A549 (cell line): ENCODE measurements at regions not wholly inside any gene's neighbourhood (a gene's known extent, or its start where the extent isn't known, plus 50 kb on each side); places are given as distances from the start of the nearest gene placed in this dataset.

ENCODE experiments used
- ATAC-seq, 2 experiments: fragments of 200-7000 bp in 1 of 2; fragments of >200 bp in 1 of 2; cut with Nextera tagmentation in 1 of 2; cut with Tn5 transposase in 1 of 2; 3 replicates each; pipeline versions ENCODE4 v1.8.0 to v1.9.1; 2018 to 2020; ENCODE audit warnings: mild to moderate bottlenecking in 1 of 2, moderate library complexity in 1 of 2
- CTCF ChIA-PET: fragments of 300-600 bp; sonication (Branson Sonifier 250); formaldehyde crosslinking; extraction: SDS; loops from one replicate; lab custom pipeline; 2021; ENCODE audit warnings: antibody characterized with exemption, inconsistent platforms; lab: Yijun Ruan, JAX
- POLR2A ChIA-PET: fragments of 350-600 bp; formaldehyde crosslinking; extraction: SDS; loops from one replicate; lab custom pipeline; 2021; ENCODE audit warnings: antibody characterized with exemption, inconsistent platforms; lab: Yijun Ruan, JAX
- DNase-seq, 2 experiments: peaks; one replicate each; pipeline versions ENCODE4 v3.0.0 to v3.0.0-alpha.2; 2011 to 2016; ENCODE audit warnings: low read depth in 1 of 2, low spot score in 1 of 2
- FAIRE-seq: peaks from 2 replicates; lab custom pipeline; 2011; peaks lifted over from hg19 to GRCh38; lab: Jason Lieb, UNC
- H3K27ac ChIP-seq, 2 experiments: fragments of >200 bp; sonication (Bioruptor Twin); formaldehyde crosslinking; 3 replicates each; pipeline ENCODE4 v1.5.1; 2016 to 2017
- H3K4me1 ChIP-seq: fragments of >200 bp; sonication (Bioruptor Twin); formaldehyde crosslinking; 3 replicates; pipeline ENCODE4 v1.6.1; 2016
- H3K4me2 ChIP-seq: fragments of >200 bp; sonication (Bioruptor Twin); formaldehyde crosslinking; 3 replicates; pipeline ENCODE4 v1.6.1; 2016
- H3K4me3 ChIP-seq: fragments of >200 bp; sonication (Bioruptor Twin); formaldehyde crosslinking; 3 replicates; pipeline ENCODE4 v1.5.1; 2016
- H3K9me3 ChIP-seq: fragments of >200 bp; sonication (Bioruptor Twin); formaldehyde crosslinking; 3 replicates; pipeline ENCODE4 v1.6.1; 2016
- BCL3 ChIP-seq: fragments of >200 bp; sonication (Bioruptor Twin); formaldehyde crosslinking; IDR thresholded peaks from 3 replicates; pipeline ENCODE4 v1.6.1; 2016
- CBX2 ChIP-seq: fragments of 200-600 bp; sonication (generic); IDR thresholded peaks from 2 replicates; pipeline ENCODE4 v1.6.1; 2016; ENCODE audit warnings: low read depth, mild to moderate bottlenecking, borderline replicate concordance
- CHD4 ChIP-seq: fragments of 200-600 bp; sonication (generic); IDR thresholded peaks from 2 replicates; pipeline ENCODE4 v1.6.1; 2016; ENCODE audit warnings: antibody characterized with exemption, mild to moderate bottlenecking, borderline replicate concordance
- EHMT2 ChIP-seq: fragments of 200-600 bp; sonication (generic); IDR thresholded peaks from 2 replicates; pipeline ENCODE4 v1.6.1; 2016; ENCODE audit warnings: antibody characterized with exemption, low read depth, mild to moderate bottlenecking, moderate library complexity
- EP300 ChIP-seq, 2 experiments: fragments of >200 bp; sonication (Bioruptor Twin); formaldehyde crosslinking; IDR thresholded peaks; 2 replicates in 1 of 2; 3 replicates in 1 of 2; pipeline ENCODE4 v1.6.1; 2016 to 2017
- ESRRA ChIP-seq: fragments of 150-350 bp; IDR thresholded peaks from 2 replicates; pipeline ENCODE4 v1.6.1; 2014; ENCODE audit warnings: mild to moderate bottlenecking, low read length, borderline replicate concordance
- FOSL2 ChIP-seq, 2 experiments: fragments of 450-650 bp in 1 of 2; fragments of >200 bp in 1 of 2; sonication (Bioruptor Twin) in 1 of 2; formaldehyde crosslinking; IDR thresholded peaks; 2 replicates each; pipeline versions ENCODE4 v1.5.0 to v1.6.1; 2016 to 2020; ENCODE audit warnings: mild to moderate bottlenecking in 1 of 2, moderate library complexity in 1 of 2
- GATA3 ChIP-seq: IDR thresholded peaks from 2 replicates; pipeline ENCODE4 v1.6.1; 2012; ENCODE audit warnings: borderline replicate concordance
- HDAC2 ChIP-seq: fragments of 200-600 bp; sonication (generic); IDR thresholded peaks from 2 replicates; pipeline ENCODE4 v1.6.1; 2016
- HEYL ChIP-seq: fragments of 250-450 bp; sonication (Bioruptor Pico); IDR thresholded peaks from 2 replicates; pipeline ENCODE4 v1.8.0; 2021; ENCODE audit warnings: mild to moderate bottlenecking, moderate library complexity
- HMGXB4 ChIP-seq: fragments of 250-450 bp; sonication (Bioruptor Pico); IDR thresholded peaks from 2 replicates; pipeline ENCODE4 v1.5.0; 2021; ENCODE audit warnings: mild to moderate bottlenecking, moderate library complexity, borderline replicate concordance
- HOXA7 ChIP-seq: fragments of 250-450 bp; sonication (Bioruptor Pico); IDR thresholded peaks from 2 replicates; pipeline ENCODE4 v1.5.0; 2020; ENCODE audit warnings: mild to moderate bottlenecking, moderate library complexity
- HOXB13 ChIP-seq: fragments of 250-450 bp; sonication (Bioruptor Pico); IDR thresholded peaks from 2 replicates; pipeline ENCODE4 v1.5.0; 2020; ENCODE audit warnings: low read depth, mild to moderate bottlenecking, moderate library complexity
- JUN ChIP-seq, 2 experiments: fragments of >200 bp; sonication (Bioruptor Twin); formaldehyde crosslinking; IDR thresholded peaks; 2 replicates in 1 of 2; 3 replicates in 1 of 2; pipeline ENCODE4 v1.6.1; 2016 to 2017
- JUNB ChIP-seq: fragments of >200 bp; sonication (Bioruptor Twin); formaldehyde crosslinking; IDR thresholded peaks from 2 replicates; pipeline ENCODE4 v1.6.1; 2016
- KDM5A ChIP-seq: fragments of 200-600 bp; sonication (generic); IDR thresholded peaks from 2 replicates; pipeline ENCODE4 v1.6.1; 2016; ENCODE audit warnings: antibody characterized with exemption, mild to moderate bottlenecking
- MAFK ChIP-seq: fragments of 450-650 bp; IDR thresholded peaks from 2 replicates; pipeline ENCODE4 v1.6.1; 2014; ENCODE audit not compliant: partially characterized antibody
- MAX ChIP-seq: IDR thresholded peaks from 2 replicates; pipeline ENCODE4 v1.6.1; 2012
- MAZ ChIP-seq: fragments of 150-350 bp; IDR thresholded peaks from 2 replicates; pipeline ENCODE4 v1.6.1; 2014; ENCODE audit warnings: antibody characterized with exemption, low read depth, low read length, borderline replicate concordance
- NFE2L2 ChIP-seq: fragments of 150-350 bp; conservative IDR thresholded peaks from 2 replicates; pipeline ENCODE4 v1.6.1; 2014; ENCODE audit warnings: low read length
- NR3C1 ChIP-seq: fragments of >200 bp; sonication (Bioruptor Twin); formaldehyde crosslinking; IDR thresholded peaks from 3 replicates; pipeline ENCODE4 v1.6.1; 2017
- PBX3 ChIP-seq: IDR thresholded peaks from 2 replicates; pipeline ENCODE4 v1.6.1; 2012
- PHF8 ChIP-seq: fragments of 200-600 bp; sonication (generic); IDR thresholded peaks from 2 replicates; pipeline ENCODE4 v1.6.1; 2016; ENCODE audit warnings: low read depth, mild to moderate bottlenecking, antibody characterized with exemption, moderate library complexity, borderline replicate concordance
- POLR2A ChIP-seq: IDR thresholded peaks from 2 replicates; pipeline ENCODE4 v1.6.1; 2012; ENCODE audit warnings: mild to moderate bottlenecking, low read length
- POLR2AphosphoS2 ChIP-seq: conservative IDR thresholded peaks from 2 replicates; pipeline ENCODE4 v1.6.1; 2012; ENCODE audit warnings: low read length, improper control_type of control experiment, inconsistent platforms
- RARB ChIP-seq: fragments of 250-450 bp; sonication (Bioruptor Pico); IDR thresholded peaks from 2 replicates; pipeline ENCODE4 v1.8.0; 2021; ENCODE audit warnings: mild to moderate bottlenecking, moderate library complexity
- RCOR1 ChIP-seq: fragments of 150-350 bp; IDR thresholded peaks from 2 replicates; pipeline ENCODE4 v1.6.1; 2014; ENCODE audit warnings: antibody characterized with exemption, low read length, low read depth
- RFX5 ChIP-seq: fragments of 450-650 bp; IDR thresholded peaks from 2 replicates; pipeline ENCODE4 v1.7.1; 2014; ENCODE audit warnings: antibody characterized with exemption, mild to moderate bottlenecking, moderate library complexity
- SREBF2 ChIP-seq: fragments of 450-650 bp; IDR thresholded peaks from 2 replicates; pipeline ENCODE4 v1.6.1; 2014; ENCODE audit warnings: mild to moderate bottlenecking, moderate library complexity
- TFCP2L1 ChIP-seq: fragments of 250-450 bp; sonication (Bioruptor Pico); IDR thresholded peaks from 2 replicates; pipeline ENCODE4 v1.5.0; 2021; ENCODE audit warnings: mild to moderate bottlenecking
- USF2 ChIP-seq: fragments of 450-650 bp; IDR thresholded peaks from 2 replicates; pipeline ENCODE4 v1.6.1; 2014; ENCODE audit warnings: antibody characterized with exemption
- WGBS: methylation state at CpG from one replicate; pipeline ENCODE4 v1.1.6; 2017; ENCODE audit errors: missing lambda C conversion rate; 5-methylcytosine and 5-hydroxymethylcytosine counted together

GRCh38 chr10:30765022-30765615, 135.6 kb upstream of the LYZL2 start:
- DNase-seq = no peak
- Histone ChIP-seq H3K4me2 (no peak overlapping the region), H3K4me3 (no peak overlapping the region), H3K9me3 (peaks cover 10% of the 10 kb centered on the region), H3K27ac (no peak overlapping the region), H3K4me1 (no peaks in the 10 kb centered on the region)
- POLR2A ChIA-PET = no interaction called here
- WGBS = 54% methylated on average over 11 of the region's 11 CpGs
- FAIRE-seq = no peak
- TF ChIP-seq PBX3 (no peak), FOSL2 (IDR thresholded peaks at IDR 0.05) (no peak), FOSL2 (CRISPR knock-in tag; IDR thresholded peaks at IDR 0.05) (no peak), HEYL (CRISPR knock-in tag) (no peak), HDAC2 (no peak), NR3C1 (no peak), JUNB (no peak), EHMT2 (no peak), HOXA7 (CRISPR knock-in tag) (no peak), RCOR1 (no peak), RARB (CRISPR knock-in tag) (no peak), USF2 (no peak), BCL3 (no peak), PHF8 (no peak), KDM5A (no peak), HOXB13 (CRISPR knock-in tag) (no peak), ESRRA (no peak), RFX5 (no peak), CHD4 (no peak), HMGXB4 (CRISPR knock-in tag) (no peak), POLR2A (no peak)
- no peak for ATAC-seq
- CTCF ChIA-PET = interaction anchor here (1.0 to 12.7 kb wide), 4 partner anchors 14 to 78 kb away, joined by 3 to 95 read pairs (median 4); no protein-coding TSS in a partner anchor

- Histone ChIP-seq H3K9me3 (peaks cover 5% of the 10 kb centered on the region; the same call in 1 of the 3 replicates), H3K27ac (no peak overlapping the region), H3K4me2 (no peak overlapping the region), H3K4me3 (no peak overlapping the region), H3K4me1 (no peaks in the 10 kb centered on the region)
- POLR2A ChIA-PET = no interaction called here
- CTCF ChIA-PET = interaction anchor here (0.8 to 12.7 kb wide), 4 partner anchors 13 to 37 kb away, joined by 3 to 95 read pairs (median 4); no protein-coding TSS in a partner anchor
- 83% methylated on average over 11 of the region's 11 CpGs for WGBS
- ATAC-seq = no peak
- TF ChIP-seq RCOR1 (no peak), SREBF2 (no peak), JUNB (no peak), HOXB13 (CRISPR knock-in tag) (no peak), MAZ (no peak), GATA3 (no peak), CBX2 (no peak), NFE2L2 (no peak), POLR2AphosphoS2 (no peak), RARB (CRISPR knock-in tag) (no peak), TFCP2L1 (CRISPR knock-in tag) (no peak), MAFK (no peak), MAX (no peak), BCL3 (no peak), EP300 (IDR thresholded peaks at IDR 0.05) (no peak), JUN (IDR thresholded peaks at IDR 0.05) (no peak)
- FAIRE-seq = no peak
- no peak for DNase-seq
These were observed 134.4 kb upstream of the LYZL2 start for GRCh38 chr10:30763918-30764317.
